SK-N-SH treated with all-trans-retinoic acid at 6 μM for 48 hours (cell line): ENCODE measurements at regions not wholly inside any gene's neighbourhood (a gene's known extent, or its start where the extent isn't known, plus 50 kb on each side); places are given as distances from the start of the nearest gene placed in this dataset.

ENCODE experiments used
- ATAC-seq: fragments of 200-7000 bp; cut with Tn5 transposase; 3 replicates; pipeline ENCODE4 v1.9.1; 2020; ENCODE audit warnings: mild to moderate bottlenecking, moderate library complexity
- ARNTL ChIP-seq: fragments of 450-650 bp; formaldehyde crosslinking; IDR thresholded peaks from 2 replicates; pipeline ENCODE4 v1.5.0; 2020; ENCODE audit warnings: low read depth, mild to moderate bottlenecking, moderate library complexity, borderline replicate concordance
- CSDC2 ChIP-seq: fragments of 250-450 bp; sonication (Bioruptor Pico); IDR thresholded peaks from 2 replicates; pipeline ENCODE4 v1.5.0; 2020; ENCODE audit warnings: mild to moderate bottlenecking, moderate library complexity
- ESRRG ChIP-seq: fragments of 250-450 bp; sonication (Bioruptor Pico); IDR thresholded peaks from 2 replicates; pipeline ENCODE4 v1.6.1; 2021; ENCODE audit warnings: mild to moderate bottlenecking
- ISL1 ChIP-seq: fragments of 250-450 bp; sonication (Bioruptor Pico); IDR thresholded peaks from 2 replicates; pipeline ENCODE4 v2.1.2; 2022; ENCODE audit warnings: mild to moderate bottlenecking, moderate library complexity
- OSR1 ChIP-seq: fragments of 250-450 bp; sonication (Bioruptor Pico); IDR thresholded peaks from 2 replicates; pipeline ENCODE4 v1.8.0; 2022; ENCODE audit warnings: moderate library complexity, mild to moderate bottlenecking, inconsistent platforms
- POU6F1 ChIP-seq: fragments of 250-450 bp; sonication (Bioruptor Pico); IDR thresholded peaks from 2 replicates; pipeline ENCODE4 v1.8.0; 2021; ENCODE audit warnings: low read depth, mild to moderate bottlenecking, moderate library complexity, borderline replicate concordance
- PPARA ChIP-seq: fragments of 250-450 bp; sonication (Bioruptor Pico); IDR thresholded peaks from 2 replicates; pipeline ENCODE4 v1.5.0; 2020; ENCODE audit warnings: mild to moderate bottlenecking, borderline replicate concordance
- SNAI2 ChIP-seq: fragments of 250-450 bp; sonication (Bioruptor Pico); IDR thresholded peaks from 2 replicates; pipeline ENCODE4 v1.5.0; 2020; ENCODE audit warnings: mild to moderate bottlenecking, moderate library complexity
- TOX ChIP-seq: fragments of 250-450 bp; sonication (Bioruptor Pico); IDR thresholded peaks from 2 replicates; pipeline ENCODE4 v1.8.0; 2021; ENCODE audit warnings: mild to moderate bottlenecking, moderate library complexity, borderline replicate concordance
- ZFP3 ChIP-seq: fragments of 250-450 bp; sonication (Bioruptor Pico); IDR thresholded peaks from 2 replicates; pipeline ENCODE4 v1.5.0; 2020; ENCODE audit warnings: mild to moderate bottlenecking, moderate library complexity
- ZFP30 ChIP-seq: fragments of 450-650 bp; formaldehyde crosslinking; IDR thresholded peaks from 2 replicates; pipeline ENCODE4 v1.5.0; 2022; ENCODE audit warnings: mild to moderate bottlenecking, moderate library complexity
- ZNF565 ChIP-seq: fragments of 450-650 bp; formaldehyde crosslinking; conservative IDR thresholded peaks from 2 replicates; pipeline ENCODE4 v1.5.0; 2020; ENCODE audit warnings: low read depth, mild to moderate bottlenecking, moderate library complexity
- ZNF70 ChIP-seq: fragments of 450-650 bp; formaldehyde crosslinking; IDR thresholded peaks from 2 replicates; pipeline ENCODE4 v1.5.0; 2020; ENCODE audit warnings: mild to moderate bottlenecking, moderate library complexity
- ZNF8 ChIP-seq: fragments of 450-650 bp; formaldehyde crosslinking; IDR thresholded peaks from 2 replicates; pipeline ENCODE4 v1.5.0; 2020; ENCODE audit warnings: mild to moderate bottlenecking, moderate library complexity
- TF ChIP-seq, protein P1 (sequence below): fragments of 250-450 bp; sonication (Bioruptor Pico); IDR thresholded peaks from 2 replicates; pipeline ENCODE4 v1.8.0; 2020; ENCODE audit warnings: mild to moderate bottlenecking, moderate library complexity, borderline replicate concordance
- TF ChIP-seq, protein P2 (sequence below): fragments of 250-450 bp; sonication (Bioruptor Pico); IDR thresholded peaks from 2 replicates; pipeline ENCODE4 v1.5.0; 2020; ENCODE audit warnings: mild to moderate bottlenecking, moderate library complexity
- TF ChIP-seq, protein P3 (sequence below): fragments of 250-450 bp; sonication (Bioruptor Pico); IDR thresholded peaks from 2 replicates; pipeline ENCODE4 v1.5.1; 2020; ENCODE audit warnings: low read depth, mild to moderate bottlenecking, moderate library complexity

- TF ChIP-seq, protein P1, sequence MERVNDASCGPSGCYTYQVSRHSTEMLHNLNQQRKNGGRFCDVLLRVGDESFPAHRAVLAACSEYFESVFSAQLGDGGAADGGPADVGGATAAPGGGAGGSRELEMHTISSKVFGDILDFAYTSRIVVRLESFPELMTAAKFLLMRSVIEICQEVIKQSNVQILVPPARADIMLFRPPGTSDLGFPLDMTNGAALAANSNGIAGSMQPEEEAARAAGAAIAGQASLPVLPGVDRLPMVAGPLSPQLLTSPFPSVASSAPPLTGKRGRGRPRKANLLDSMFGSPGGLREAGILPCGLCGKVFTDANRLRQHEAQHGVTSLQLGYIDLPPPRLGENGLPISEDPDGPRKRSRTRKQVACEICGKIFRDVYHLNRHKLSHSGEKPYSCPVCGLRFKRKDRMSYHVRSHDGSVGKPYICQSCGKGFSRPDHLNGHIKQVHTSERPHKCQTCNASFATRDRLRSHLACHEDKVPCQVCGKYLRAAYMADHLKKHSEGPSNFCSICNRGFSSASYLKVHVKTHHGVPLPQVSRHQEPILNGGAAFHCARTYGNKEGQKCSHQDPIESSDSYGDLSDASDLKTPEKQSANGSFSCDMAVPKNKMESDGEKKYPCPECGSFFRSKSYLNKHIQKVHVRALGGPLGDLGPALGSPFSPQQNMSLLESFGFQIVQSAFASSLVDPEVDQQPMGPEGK (CRISPR knock-in tag), result peak; percentile 90; the same call in 1 of the 2 replicates
- no peak for TF ChIP-seq ESRRG (CRISPR knock-in tag)
These were observed 298.5 kb downstream of the NEBL start for GRCh38 chr10:20598590-20598989.

GRCh38 chr10:20596911-20597310 lies 300.2 kb downstream of the NEBL start:
- ATAC-seq, result peak; percentile 52; the same call in 2 of the 3 replicates
- TF ChIP-seq ARNTL (CRISPR knock-in tag), result no peak
- TF ChIP-seq, protein P2, sequence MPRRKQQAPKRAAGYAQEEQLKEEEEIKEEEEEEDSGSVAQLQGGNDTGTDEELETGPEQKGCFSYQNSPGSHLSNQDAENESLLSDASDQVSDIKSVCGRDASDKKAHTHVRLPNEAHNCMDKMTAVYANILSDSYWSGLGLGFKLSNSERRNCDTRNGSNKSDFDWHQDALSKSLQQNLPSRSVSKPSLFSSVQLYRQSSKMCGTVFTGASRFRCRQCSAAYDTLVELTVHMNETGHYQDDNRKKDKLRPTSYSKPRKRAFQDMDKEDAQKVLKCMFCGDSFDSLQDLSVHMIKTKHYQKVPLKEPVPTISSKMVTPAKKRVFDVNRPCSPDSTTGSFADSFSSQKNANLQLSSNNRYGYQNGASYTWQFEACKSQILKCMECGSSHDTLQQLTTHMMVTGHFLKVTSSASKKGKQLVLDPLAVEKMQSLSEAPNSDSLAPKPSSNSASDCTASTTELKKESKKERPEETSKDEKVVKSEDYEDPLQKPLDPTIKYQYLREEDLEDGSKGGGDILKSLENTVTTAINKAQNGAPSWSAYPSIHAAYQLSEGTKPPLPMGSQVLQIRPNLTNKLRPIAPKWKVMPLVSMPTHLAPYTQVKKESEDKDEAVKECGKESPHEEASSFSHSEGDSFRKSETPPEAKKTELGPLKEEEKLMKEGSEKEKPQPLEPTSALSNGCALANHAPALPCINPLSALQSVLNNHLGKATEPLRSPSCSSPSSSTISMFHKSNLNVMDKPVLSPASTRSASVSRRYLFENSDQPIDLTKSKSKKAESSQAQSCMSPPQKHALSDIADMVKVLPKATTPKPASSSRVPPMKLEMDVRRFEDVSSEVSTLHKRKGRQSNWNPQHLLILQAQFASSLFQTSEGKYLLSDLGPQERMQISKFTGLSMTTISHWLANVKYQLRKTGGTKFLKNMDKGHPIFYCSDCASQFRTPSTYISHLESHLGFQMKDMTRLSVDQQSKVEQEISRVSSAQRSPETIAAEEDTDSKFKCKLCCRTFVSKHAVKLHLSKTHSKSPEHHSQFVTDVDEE (CRISPR knock-in tag), result no peak
- TF ChIP-seq OSR1, result no peak
- TF ChIP-seq ZNF8, result no peak
- TF ChIP-seq, protein P3, sequence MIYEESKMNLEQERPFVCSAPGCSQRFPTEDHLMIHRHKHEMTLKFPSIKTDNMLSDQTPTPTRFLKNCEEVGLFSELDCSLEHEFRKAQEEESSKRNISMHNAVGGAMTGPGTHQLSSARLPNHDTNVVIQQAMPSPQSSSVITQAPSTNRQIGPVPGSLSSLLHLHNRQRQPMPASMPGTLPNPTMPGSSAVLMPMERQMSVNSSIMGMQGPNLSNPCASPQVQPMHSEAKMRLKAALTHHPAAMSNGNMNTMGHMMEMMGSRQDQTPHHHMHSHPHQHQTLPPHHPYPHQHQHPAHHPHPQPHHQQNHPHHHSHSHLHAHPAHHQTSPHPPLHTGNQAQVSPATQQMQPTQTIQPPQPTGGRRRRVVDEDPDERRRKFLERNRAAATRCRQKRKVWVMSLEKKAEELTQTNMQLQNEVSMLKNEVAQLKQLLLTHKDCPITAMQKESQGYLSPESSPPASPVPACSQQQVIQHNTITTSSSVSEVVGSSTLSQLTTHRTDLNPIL (CRISPR knock-in tag), result no peak
- TF ChIP-seq, protein P1 (CRISPR knock-in tag), result no peak
- no peak for TF ChIP-seq ZNF565 (CRISPR knock-in tag)

More at GRCh38 chr10:20598590-20598989, 298.5 kb downstream of the NEBL start:
- peak; percentile 92 for ATAC-seq

GRCh38 chr10:20596065-20596755 lies 300.9 kb downstream of the NEBL start:
- TF ChIP-seq ISL1 (CRISPR knock-in tag) (0 out of 2 replicates have a peak, but pooled peaks have one; percentile 10), CSDC2 (no peak), ZFP30 (CRISPR knock-in tag) (no peak), ZNF70 (CRISPR knock-in tag) (peak; percentile 41; the same call in 1 of the 2 replicates)
- peak; percentile 58; the same call in 2 of the 3 replicates for ATAC-seq

DNA sequence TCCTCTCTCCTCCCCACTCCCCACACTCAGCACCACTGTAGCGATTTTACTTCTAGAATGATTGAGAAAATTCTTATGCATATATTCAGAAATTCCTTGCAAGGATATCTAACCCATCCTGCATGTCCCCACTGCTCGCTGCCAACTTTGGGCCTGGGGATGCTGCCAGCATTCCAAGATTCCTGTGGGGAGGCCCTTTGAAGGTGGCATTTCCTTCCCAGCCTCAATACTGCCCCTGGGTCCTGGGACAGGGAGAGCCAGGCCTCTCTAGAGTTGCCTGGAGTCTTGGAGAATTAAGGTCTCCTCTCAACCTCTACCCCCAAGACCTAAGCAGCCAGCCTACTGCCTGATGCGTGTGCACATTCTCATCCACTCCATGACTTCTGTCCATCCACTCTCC lies 303.5 kb downstream of the NEBL start:
- no peak for TF ChIP-seq SNAI2 (CRISPR knock-in tag)
- no peak for TF ChIP-seq ZFP3 (CRISPR knock-in tag)
- no peak for TF ChIP-seq PPARA (CRISPR knock-in tag)
- TF ChIP-seq, protein P3 (CRISPR knock-in tag), result no peak
- TF ChIP-seq, protein P2 (CRISPR knock-in tag), result no peak
- TF ChIP-seq TOX, result no peak
- TF ChIP-seq, protein P1 (CRISPR knock-in tag), result no peak
- TF ChIP-seq ZFP30 (CRISPR knock-in tag), result no peak
- TF ChIP-seq POU6F1 (CRISPR knock-in tag), result no peak
- TF ChIP-seq ARNTL (CRISPR knock-in tag), result no peak
- TF ChIP-seq ESRRG (CRISPR knock-in tag), result no peak

More for the DNA sequence above, 303.5 kb downstream of the NEBL start:
- no peak; the same call in 2 of the 3 replicates for ATAC-seq
